Panc1 (cell line): ENCODE measurements at regions not wholly inside any gene's neighbourhood (a gene's known extent, or its start where the extent isn't known, plus 50 kb on each side); places are given as distances from the start of the nearest gene placed in this dataset.

ENCODE experiments used
- CTCF ChIP-seq: fragments of 450-650 bp; IDR thresholded peaks from 2 replicates; pipeline ENCODE4 v1.5.1; 2017; ENCODE audit warnings: mild to moderate bottlenecking
- POLR2AphosphoS5 ChIP-seq: IDR thresholded peaks from 2 replicates; pipeline ENCODE4 v1.6.1; 2012; ENCODE audit warnings: mild to moderate bottlenecking, low read depth, low read length, moderate library complexity
- TCF7L2 ChIP-seq: IDR thresholded peaks from 2 replicates; pipeline ENCODE4 v1.6.1; 2011; ENCODE audit warnings: mild to moderate bottlenecking, low read depth, low read length, inconsistent platforms

GRCh38 chr1:221634606-221635005, 107.3 kb downstream of the DUSP10 start:
- no peak for TF ChIP-seq CTCF
- no peak for TF ChIP-seq POLR2AphosphoS5
- no peak for TF ChIP-seq TCF7L2
